Embryonic facial prominence (tissue), 1 donor: ENCODE measurements at regions not wholly inside any gene's neighbourhood (a gene's known extent, or its start where the extent isn't known, plus 50 kb on each side); places are given as distances from the start of the nearest gene placed in this dataset.

Experiments
- DNase-seq: peaks from one replicate; pipeline ENCODE4 v3.0.0-alpha.2; 2016; ENCODE audit errors: extremely low spot score

GRCh38 chr18:51813740-51814139, 526.3 kb upstream of the DCC start:
- DNase-seq: no peak

- DNase-seq: no peak
These were observed 518.4 kb upstream of the DCC start for GRCh38 chr18:51821610-51822009.

- no peak for DNase-seq
These were observed 515.3 kb upstream of the DCC start for GRCh38 chr18:51824746-51825145.

- no peak for DNase-seq
These were observed 506.1 kb upstream of the DCC start for GRCh38 chr18:51833850-51834249.

GRCh38 chr18:51848702-51849101, 491.3 kb upstream of the DCC start:
- DNase-seq: no peak

GRCh38 chr18:51852681-51853080, 487.3 kb upstream of the DCC start:
- no peak for DNase-seq

GRCh38 chr18:51857989-51858388, 482.0 kb upstream of the DCC start:
- DNase-seq: no peak

GRCh38 chr18:51861046-51861445, 479.0 kb upstream of the DCC start:
- DNase-seq: no peak

- DNase-seq: no peak
These were observed 477.8 kb upstream of the DCC start for GRCh38 chr18:51862051-51862715.

- no peak for DNase-seq
These were observed 475.6 kb upstream of the DCC start for GRCh38 chr18:51864219-51864965.

- no peak for DNase-seq
These were observed 474.5 kb upstream of the DCC start for GRCh38 chr18:51865538-51865937.

GRCh38 chr18:51867767-51868166, 472.2 kb upstream of the DCC start:
- DNase-seq: no peak

- no peak for DNase-seq
These were observed 461.3 kb upstream of the DCC start for GRCh38 chr18:51878724-51879123.

- DNase-seq: no peak
These were observed 460.7 kb upstream of the DCC start for GRCh38 chr18:51879329-51879728.

- no peak for DNase-seq
These were observed 458.6 kb upstream of the DCC start for GRCh38 chr18:51881394-51881793.

GRCh38 chr18:51884039-51884438, 456.0 kb upstream of the DCC start:
- no peak for DNase-seq

- no peak for DNase-seq
These were observed 449.2 kb upstream of the DCC start for GRCh38 chr18:51890762-51891161.

- no peak for DNase-seq
These were observed 448.1 kb upstream of the DCC start for GRCh38 chr18:51891876-51892275.

GRCh38 chr18:51897884-51898283, 442.1 kb upstream of the DCC start:
- no peak for DNase-seq

GRCh38 chr18:51907687-51908597, 432.1 kb upstream of the DCC start:
- DNase-seq: no peak

- no peak for DNase-seq
These were observed 431.4 kb upstream of the DCC start for GRCh38 chr18:51908598-51908944.

GRCh38 chr18:51911584-51911983, 428.4 kb upstream of the DCC start:
- no peak for DNase-seq

GRCh38 chr18:51912381-51912780, 427.6 kb upstream of the DCC start:
- DNase-seq: no peak
